ENCODE measurements at regions not wholly inside any gene's neighbourhood (a gene's known extent, or its start where the extent isn't known, plus 50 kb on each side); places are given as distances from the start of the nearest gene placed in this dataset.

DNA sequence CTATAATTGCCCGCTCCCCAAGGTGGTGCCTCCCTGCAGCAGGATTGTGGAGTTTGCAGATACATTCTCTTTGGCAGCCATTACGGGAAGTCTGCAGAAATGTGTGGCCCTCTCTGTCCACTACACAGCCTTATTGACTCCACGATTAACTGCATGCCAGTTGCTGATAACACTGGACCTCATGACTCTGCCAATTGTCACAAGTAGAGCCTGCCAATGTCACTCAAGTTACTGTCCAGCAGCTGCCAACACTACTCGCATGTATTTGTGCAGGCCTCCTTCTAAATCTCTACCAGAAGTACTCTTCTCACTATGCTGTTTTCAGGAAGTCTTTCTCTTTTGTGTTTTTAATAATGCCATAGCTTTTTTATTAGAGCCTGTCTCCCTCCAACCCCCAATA is 128.8 kb downstream of the PPP1R3A start:
- ATAC-seq (no peak), DNase-seq (no peak)
- no peaks in the 10 kb centered on the region for H3K27me3 ChIP-seq
- TF ChIP-seq POLR2A (IDR thresholded peaks at IDR 0.05), result no peak
- H3K4me1 ChIP-seq, result no peaks in the 10 kb centered on the region
- H3K4me3 ChIP-seq, result no peak overlapping the region
- H3K9me3 ChIP-seq, result no peaks in the 10 kb centered on the region
- no peak overlapping the region for H3K27ac ChIP-seq
- intact Hi-C loops (cut with DNase I), result no loop called here
- H3K36me3 ChIP-seq, result no peaks in the 10 kb centered on the region
- WGBS (ENCODE audit: insufficient coverage, low coverage, low lambda C conversion rate, missing lambda C conversion rate), result 63% methylated on average over 3 of the region's 4 CpGs

DNA sequence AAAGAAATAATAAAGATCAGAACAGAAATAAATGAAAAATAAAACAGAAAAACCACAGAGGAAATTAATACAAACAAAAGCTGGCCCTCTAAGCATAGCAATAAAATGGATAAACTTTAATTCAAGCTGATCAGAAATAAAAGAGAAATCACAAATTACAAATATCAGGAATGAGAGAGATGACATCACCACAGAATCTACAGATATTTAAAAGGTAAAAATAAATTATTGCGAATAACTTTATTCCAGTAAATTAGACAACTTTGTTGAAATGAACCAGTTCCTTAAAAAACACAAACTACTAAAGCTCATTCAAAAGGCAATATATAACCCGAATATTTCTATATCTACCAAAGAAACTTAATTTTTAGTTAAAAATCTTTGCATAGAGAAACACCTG is 131.7 kb downstream of the PPP1R3A start:
- ATAC-seq, result no peak
- 51% methylated on average over 2 of the region's 2 CpGs for WGBS (ENCODE audit: insufficient coverage, low coverage, low lambda C conversion rate, missing lambda C conversion rate)
- Histone ChIP-seq H3K9me3 (no peaks in the 10 kb centered on the region), H3K4me1 (no peaks in the 10 kb centered on the region), H3K27me3 (no peaks in the 10 kb centered on the region), H3K36me3 (no peaks in the 10 kb centered on the region), H3K4me3 (no peak overlapping the region), H3K27ac (no peak overlapping the region)
- DNase-seq, result no peak
- TF ChIP-seq POLR2A (IDR thresholded peaks at IDR 0.05), result no peak
- TF ChIP-seq CTCF (IDR thresholded peaks at IDR 0.05), result no peak
- intact Hi-C loops (cut with DNase I), result no loop called here

- no peak overlapping the region for H3K4me3 ChIP-seq
- no peaks in the 10 kb centered on the region for H3K36me3 ChIP-seq
- no peaks in the 10 kb centered on the region for H3K9me3 ChIP-seq
- DNase-seq (no peak), ATAC-seq (no peak)
- H3K27me3 ChIP-seq, result no peaks in the 10 kb centered on the region
- WGBS (ENCODE audit: insufficient coverage, low coverage, low lambda C conversion rate, missing lambda C conversion rate), result 45% methylated on average over 3 of the region's 3 CpGs
- no peak for TF ChIP-seq CTCF (IDR thresholded peaks at IDR 0.05)
- no peak for TF ChIP-seq POLR2A (IDR thresholded peaks at IDR 0.05)
- H3K4me1 ChIP-seq, result no peaks in the 10 kb centered on the region
- intact Hi-C loops (cut with DNase I), result no loop called here
- H3K27ac ChIP-seq, result no peak overlapping the region
These were observed 133.9 kb downstream of the PPP1R3A start for GRCh38 chr7:113784956-113785355.

GRCh38 chr7:113784316-113784715 is 134.5 kb downstream of the PPP1R3A start:
- H3K36me3 ChIP-seq, result no peaks in the 10 kb centered on the region
- ATAC-seq (no peak), DNase-seq (no peak)
- no peak overlapping the region for H3K4me3 ChIP-seq
- intact Hi-C loops (cut with DNase I), result no loop called here
- no peaks in the 10 kb centered on the region for H3K27me3 ChIP-seq
- no peak for TF ChIP-seq POLR2A (IDR thresholded peaks at IDR 0.05)
- no peak for TF ChIP-seq CTCF (IDR thresholded peaks at IDR 0.05)
- H3K27ac ChIP-seq, result no peak overlapping the region
- 27% methylated on average over 2 of the region's 2 CpGs for WGBS (ENCODE audit: insufficient coverage, low coverage, low lambda C conversion rate, missing lambda C conversion rate)
- H3K9me3 ChIP-seq, result no peaks in the 10 kb centered on the region
- no peaks in the 10 kb centered on the region for H3K4me1 ChIP-seq

DNA sequence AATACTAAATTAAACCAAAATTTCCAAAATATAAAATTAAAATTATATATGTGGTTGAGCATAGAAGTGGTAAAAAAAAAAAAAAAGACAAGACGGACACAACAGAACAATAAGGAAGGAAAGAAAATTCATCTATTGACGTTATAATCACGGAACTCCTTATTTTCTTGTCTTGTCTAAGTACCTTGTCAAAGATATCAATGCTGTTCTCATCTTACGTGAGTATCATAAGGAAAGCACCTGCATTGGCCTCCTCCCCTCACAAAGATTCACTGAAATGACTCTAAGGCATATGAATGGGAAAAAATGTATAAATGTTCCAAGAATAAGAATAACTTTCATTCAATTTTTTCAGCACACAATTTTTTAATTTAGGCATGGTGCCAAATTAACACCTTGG is 135.4 kb downstream of the PPP1R3A start:
- 50% methylated on average over 4 of the region's 4 CpGs for WGBS (ENCODE audit: insufficient coverage, low coverage, low lambda C conversion rate, missing lambda C conversion rate)
- Histone ChIP-seq H3K27me3 (no peaks in the 10 kb centered on the region), H3K36me3 (no peaks in the 10 kb centered on the region), H3K4me1 (no peaks in the 10 kb centered on the region), H3K27ac (no peak overlapping the region), H3K9me3 (no peaks in the 10 kb centered on the region), H3K4me3 (no peak overlapping the region)
- intact Hi-C loops (cut with DNase I), result no loop called here
- DNase-seq, result no peak
- no peak for ATAC-seq
- TF ChIP-seq POLR2A (IDR thresholded peaks at IDR 0.05) (no peak), CTCF (IDR thresholded peaks at IDR 0.05) (no peak)
